ENCODE measurements at regions not wholly inside any gene's neighbourhood (a gene's known extent, or its start where the extent isn't known, plus 50 kb on each side); places are given as distances from the start of the nearest gene placed in this dataset.

- TF ChIP-seq CTCF (IDR thresholded peaks at IDR 0.05): no peak
- no peak for TF ChIP-seq EZH2 (IDR thresholded peaks at IDR 0.05)
Observed at GRCh38 chr2:177331466-177331997, 61.0 kb upstream of the AGPS start.
